GM21737 (cell line): ENCODE measurements at regions not wholly inside any gene's neighbourhood (a gene's known extent, or its start where the extent isn't known, plus 50 kb on each side); places are given as distances from the start of the nearest gene placed in this dataset.

Source experiments
- ATAC-seq: cut with Tn5 transposase; IDR thresholded peaks from one replicate; pipeline ENCODE4 v1.9.1; 2021; ENCODE audit warnings: mild to moderate bottlenecking, moderate library complexity; ENCODE audit not compliant: unreplicated experiment

GRCh38 chr1:90210633-90211491, 216.0 kb downstream of the ZNF326 start:
- ATAC-seq, result no peak

GRCh38 chr1:90208949-90209348, 214.0 kb downstream of the ZNF326 start:
- ATAC-seq, result no peak

DNA sequence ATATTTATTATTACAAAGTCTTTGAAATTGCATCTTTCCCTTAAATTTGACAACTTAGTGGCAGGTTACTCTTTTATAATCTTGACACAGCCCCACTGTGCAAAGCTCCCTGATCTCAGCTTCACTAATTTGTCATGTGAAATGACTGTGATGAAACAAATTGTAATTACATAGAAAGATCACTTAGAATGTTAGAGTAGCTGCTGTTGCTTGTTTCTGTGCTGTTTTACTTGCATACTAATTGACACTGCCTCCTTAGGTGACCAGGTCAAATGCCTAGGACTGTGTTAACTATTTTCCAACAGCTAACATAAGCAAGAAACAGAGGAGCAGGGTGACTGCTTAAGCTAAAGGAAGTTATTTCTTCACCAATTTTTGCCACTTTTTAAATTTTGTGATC, 211.3 kb downstream of the ZNF326 start:
- ATAC-seq, result no peak

DNA sequence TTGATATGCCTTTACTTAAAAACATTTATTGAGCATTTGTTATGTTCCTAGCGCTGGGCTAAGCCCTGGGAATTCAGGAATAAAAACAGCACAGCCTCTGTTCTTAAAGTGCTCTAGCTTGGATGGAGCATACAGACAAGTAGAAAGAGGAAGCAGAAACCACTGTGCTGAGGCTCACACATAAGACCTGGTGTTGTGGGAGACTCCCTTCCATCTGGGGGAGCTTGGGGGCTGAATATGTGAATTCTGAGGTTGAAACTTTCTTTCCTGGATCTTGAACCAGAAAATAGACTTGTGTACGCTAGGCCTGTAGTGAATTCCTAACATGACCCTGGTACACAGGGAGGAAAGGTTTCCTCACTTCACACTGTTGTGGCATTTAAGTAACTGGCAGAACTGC, 209.9 kb downstream of the ZNF326 start:
- no peak for ATAC-seq

DNA sequence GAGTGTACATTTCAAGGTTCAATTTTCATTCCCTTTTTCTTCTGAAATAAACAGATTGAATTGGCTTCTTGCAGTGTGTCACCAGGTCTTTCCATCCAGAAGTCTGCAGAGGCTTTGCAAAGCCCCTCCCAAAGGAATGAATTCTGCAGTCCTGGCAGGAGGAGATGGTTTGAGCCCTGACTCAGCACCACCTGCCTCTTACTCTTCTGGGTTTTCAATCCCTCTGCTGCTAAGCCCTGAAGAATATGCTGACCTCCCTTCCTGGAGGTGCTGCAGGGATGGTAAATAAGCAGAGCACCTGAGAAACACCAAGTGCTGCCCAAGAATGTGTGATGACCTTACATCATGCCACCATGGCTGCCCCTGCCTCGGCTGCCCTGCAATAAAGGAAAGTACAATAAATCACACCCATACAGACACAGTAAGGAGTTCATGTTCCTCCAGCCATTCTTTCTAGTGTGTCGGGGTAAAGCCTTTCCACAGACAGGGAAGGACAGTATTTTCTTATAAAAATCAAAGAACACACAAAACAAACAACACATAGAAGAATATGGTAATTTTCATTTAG, 209.2 kb downstream of the ZNF326 start:
- ATAC-seq, result no peak

DNA sequence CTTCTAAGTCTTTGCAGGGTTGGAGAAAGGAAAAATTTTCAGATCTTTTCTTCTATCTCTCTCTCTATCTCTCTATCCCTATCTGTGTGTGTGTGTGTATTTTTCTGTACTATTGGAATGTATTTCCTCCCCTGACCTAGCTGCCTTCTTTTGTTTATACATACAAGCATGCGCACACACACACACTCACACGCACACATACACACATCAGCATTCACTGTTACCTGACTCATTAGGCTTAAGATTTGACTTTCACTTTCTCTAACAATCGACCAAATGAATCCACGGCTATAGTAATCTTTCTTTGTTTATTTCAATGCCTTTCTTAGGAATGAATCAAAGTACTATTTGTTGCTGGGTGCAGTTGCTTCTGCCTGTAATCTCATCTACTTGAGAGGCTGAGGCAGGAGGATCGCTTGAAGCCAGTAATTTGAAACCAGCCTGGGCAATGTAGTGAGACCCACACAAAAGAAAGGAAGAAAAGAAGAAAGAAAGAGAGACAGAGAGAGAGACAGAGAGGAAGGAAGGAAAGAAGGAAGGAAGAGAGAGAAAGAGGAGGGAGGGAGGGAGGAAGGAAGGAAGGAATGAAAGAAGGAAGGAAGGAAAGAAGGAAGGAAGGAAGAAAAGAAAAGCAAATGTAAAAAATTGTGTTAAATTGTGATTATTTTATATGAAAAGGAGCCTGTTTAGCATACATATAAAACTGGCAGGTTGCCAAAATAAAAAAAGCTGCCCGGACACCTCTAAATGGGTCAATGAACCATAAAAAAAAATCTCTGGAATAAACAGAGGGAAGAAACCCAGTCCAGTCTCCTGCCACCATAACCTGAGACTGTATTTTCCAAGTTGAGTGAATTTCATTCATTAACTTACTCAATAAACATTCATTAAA, 206.8 kb downstream of the ZNF326 start:
- ATAC-seq, result no peak

DNA sequence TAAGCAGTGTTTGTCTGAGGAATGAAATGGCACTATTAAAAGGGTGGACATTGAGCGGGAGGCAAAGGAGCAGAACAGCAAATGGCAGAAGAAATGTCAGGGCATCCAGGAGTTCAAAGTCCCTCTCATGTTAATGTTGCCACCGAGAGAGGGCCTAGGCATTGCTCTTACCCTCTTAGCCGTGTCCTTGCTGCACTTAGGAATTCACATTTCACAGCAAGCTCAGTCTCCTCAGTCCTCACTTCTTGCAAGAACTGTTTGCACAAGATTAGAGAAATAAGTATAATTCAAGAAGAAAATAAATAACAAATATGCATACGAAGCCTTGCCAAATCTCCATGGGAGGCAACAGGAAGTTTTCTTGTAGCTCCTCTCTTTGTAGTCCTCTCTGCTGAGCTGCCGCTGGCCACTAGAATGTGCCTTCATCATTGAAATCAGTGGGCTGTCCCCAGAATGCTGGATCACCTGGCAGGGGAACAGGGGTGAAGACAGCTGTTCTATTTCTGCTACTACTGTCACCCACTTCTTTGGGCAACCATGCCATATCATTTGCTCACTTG, 205.8 kb downstream of the ZNF326 start:
- ATAC-seq, result no peak

DNA sequence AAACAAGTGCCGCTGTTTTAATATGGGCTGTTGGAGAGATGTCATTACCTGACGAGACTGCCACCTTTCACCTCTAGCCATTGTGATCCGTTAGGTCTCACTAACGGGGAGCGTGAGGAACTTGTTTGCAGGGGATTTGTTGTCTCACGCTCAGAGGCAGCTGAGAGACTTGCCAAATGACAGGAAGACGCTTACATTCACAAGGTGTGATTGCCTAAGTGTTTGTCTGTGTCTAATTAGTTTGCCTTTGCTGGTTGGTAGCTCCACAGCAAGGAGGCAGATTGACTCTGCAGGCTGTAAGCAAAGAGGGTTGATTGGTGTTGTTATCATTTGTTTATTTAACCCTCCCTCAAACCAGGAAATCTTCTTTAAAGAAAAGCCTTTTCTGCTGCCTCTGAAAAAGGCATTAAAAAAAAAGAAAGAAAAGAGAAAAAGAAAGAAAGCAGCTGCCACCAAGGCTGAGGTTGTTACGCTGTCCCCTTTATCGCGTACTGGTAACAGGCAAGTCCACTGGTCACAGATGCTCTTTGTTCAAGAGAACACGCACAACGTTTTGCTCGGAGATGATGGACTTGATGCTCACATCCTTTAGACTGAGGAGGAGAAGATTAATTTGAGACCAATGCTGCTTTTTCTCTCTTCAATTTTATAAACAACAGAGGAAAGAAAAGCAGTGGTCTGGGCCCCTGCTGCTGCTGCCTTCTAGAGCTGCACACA, 203.9 kb downstream of the ZNF326 start:
- ATAC-seq, result no peak

- ATAC-seq, result no peak
Measured at GRCh38 chr1:90193116-90193515, 198.2 kb downstream of the ZNF326 start.

DNA sequence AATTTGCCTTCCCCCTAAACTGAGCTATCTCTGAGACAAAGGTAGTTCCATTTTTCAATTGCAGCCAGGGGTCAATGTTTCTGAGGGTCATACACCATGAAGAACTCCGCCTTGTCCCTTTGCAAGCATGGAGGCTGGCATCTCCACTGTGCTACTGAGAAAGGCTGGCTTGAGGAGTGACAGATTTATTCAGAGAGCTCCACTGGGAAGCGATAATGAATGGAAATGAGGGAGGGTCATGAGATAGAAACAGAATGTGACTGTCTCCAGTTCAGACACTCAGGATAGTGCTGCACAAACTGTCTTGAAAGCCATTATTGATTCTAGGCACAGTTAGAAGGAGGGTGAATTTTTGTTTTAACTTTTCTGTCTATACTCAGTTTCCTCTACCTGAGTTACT, 197.5 kb downstream of the ZNF326 start:
- ATAC-seq, result no peak

GRCh38 chr1:90190523-90190922, 195.6 kb downstream of the ZNF326 start:
- no peak for ATAC-seq

- no peak for ATAC-seq
Measured at GRCh38 chr1:90189889-90190288, 195.0 kb downstream of the ZNF326 start.

DNA sequence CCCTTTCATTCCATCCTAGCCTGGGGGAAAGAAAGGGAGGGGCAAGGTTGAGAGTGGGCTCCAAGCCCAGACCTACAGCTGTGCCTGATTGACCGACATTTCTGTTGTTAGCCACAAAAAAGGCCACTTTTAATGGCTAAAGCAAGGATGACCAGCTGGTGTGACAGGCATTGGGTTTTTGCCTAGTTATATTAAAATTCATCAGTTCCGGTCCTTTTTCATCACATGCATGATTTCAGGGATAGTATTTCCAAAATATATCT, 192.3 kb downstream of the ZNF326 start:
- ATAC-seq, result no peak

DNA sequence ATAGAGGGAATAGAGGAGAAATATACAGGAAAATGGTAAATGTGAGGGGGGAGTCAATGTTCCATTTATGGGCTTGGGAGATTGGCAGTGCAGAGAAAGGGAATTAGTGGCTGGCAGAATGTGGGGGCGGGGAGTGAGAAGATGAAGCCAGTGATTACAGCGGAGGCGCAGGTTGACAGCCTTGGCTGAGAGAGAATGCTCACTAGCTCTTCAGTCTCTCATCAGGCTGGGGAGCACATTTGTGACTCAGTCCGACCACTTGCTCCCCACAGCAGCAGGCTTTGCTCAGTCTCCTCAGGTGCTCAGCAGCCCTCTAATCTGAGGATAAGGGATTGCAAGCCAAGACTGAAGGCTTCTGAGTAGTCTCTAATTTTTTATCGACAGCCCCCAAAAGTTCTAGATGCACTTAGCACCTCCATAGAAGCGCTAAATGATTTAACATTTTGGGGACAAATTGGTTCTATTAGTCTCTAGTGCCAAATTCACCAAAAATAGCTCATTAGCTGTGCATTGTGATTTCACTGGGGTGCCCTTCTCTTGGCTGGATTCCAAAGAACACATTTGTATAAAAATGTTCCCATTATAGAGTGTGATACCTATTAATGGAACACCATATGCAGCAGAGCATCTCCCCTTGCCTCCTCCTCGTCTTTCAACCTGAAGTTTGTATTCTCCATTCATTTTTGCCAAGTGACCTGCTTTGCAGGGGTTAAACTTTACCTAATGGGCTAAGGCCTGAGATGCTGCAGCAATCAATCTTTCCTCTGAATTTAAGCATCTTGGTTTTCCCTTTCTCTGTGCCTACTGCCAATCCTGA, 191.8 kb downstream of the ZNF326 start:
- no peak for ATAC-seq

DNA sequence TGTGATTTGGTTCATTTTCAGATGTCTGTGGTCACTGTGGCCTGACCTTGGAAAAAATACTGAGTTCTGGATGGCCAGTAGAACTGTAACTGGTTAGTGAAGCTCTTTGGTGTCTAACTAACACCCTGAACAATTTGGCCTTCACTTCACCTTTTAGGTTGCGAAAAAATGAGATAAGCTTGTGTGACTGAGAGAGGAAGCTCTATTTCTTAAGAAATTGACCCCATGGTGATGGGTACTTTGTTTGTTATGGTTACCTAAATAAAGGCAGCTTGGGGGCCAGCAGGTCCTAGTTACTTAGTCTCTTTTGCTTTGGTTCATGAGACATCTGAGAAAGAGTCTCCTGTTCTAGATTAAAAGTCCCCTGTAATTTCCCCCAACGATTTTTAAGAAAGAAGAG, 181.6 kb downstream of the ZNF326 start:
- no peak for ATAC-seq

DNA sequence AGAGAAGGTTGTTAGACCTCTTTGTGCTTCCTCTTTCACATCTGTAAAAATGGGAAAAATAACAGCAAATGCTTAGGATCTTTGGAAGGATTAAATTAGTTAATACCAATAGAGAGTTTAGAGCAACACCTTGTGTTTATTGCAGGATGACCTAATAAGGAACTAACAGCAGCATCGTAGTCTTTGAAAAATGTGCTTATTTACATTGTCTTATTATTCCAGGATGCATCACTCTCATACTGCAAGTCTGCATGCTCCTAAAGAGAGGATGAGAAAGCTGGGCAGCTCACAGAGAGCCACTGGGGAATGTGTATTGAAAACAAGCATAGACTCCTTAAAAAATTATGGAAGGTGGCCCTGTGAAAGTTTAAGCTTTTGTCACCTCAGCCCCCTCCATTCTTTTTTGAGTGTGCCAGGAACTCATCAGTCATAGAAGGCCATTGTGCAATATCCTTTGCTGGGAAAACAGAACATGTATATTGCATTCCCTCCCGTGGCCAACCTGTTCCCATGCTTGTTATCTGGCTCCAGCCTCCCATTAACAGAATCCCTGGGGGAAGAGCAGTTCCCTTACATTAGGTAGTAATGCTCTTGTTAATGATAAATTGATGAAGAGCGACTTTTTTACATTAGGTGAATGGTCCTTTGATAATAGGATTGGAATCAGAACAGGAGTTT, 180.7 kb downstream of the ZNF326 start:
- no peak for ATAC-seq

DNA sequence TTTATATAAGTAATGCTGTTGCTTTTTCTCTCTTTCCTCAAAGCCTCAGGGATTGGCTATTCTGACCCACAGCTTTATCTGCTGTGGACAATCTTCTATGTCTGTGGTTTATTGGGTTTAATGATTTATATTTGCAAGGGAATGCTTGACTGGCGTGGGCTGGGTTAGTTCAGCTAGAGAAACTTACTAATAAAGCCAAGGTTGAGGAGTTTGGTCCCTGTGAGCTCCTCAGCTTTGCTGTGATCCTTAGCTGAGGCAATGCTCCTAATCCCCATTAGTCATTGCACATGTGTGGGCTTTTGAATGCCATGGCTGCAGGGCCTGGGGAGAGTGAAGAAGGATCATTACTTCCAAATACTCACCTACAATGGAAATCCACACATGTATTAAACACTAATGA, 179.3 kb downstream of the ZNF326 start:
- ATAC-seq, result no peak

- ATAC-seq, result no peak
Measured at GRCh38 chr1:90162216-90162615, 167.3 kb downstream of the ZNF326 start.

DNA sequence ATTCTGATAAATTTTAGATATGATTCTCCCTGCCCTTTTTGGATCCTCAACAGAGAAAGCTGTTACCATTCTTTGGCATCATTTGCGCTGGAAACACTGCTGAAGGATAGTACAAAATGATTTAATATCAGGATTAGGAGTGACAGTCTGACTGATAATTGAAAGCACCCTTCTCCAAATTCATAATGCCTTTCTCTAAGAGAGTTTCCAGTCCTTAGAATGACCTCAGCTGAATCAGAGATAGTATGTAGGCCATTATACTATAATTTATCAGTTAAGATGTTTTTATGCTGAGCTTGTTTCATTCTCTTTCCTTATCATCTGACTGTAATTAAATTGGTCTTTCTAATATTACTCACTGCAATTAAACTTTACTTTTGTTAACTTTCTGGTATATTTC, 166.7 kb downstream of the ZNF326 start:
- ATAC-seq, result no peak
